ENCODE measurements at regions not wholly inside any gene's neighbourhood (a gene's known extent, or its start where the extent isn't known, plus 50 kb on each side); places are given as distances from the start of the nearest gene placed in this dataset.

DNA sequence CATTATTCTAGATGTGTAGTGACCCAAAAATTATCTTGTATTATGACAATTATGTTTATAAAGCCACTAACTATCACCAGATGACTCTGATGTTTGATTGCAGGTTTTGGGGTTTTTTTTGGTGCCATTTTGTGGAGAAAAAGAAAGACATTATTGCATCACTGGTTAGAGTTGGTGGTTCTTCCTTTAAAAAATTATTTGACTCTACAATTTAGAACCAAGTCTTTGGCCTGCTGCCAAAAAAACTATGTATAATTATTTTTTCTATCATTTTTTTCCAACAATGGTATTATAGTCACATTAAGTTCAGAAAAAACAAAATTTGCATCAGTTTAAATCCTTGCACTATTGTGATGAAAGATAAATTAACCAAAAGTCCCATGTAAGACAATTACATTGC, 258.6 kb upstream of the GRM7 start:
- TF ChIP-seq, protein P1, sequence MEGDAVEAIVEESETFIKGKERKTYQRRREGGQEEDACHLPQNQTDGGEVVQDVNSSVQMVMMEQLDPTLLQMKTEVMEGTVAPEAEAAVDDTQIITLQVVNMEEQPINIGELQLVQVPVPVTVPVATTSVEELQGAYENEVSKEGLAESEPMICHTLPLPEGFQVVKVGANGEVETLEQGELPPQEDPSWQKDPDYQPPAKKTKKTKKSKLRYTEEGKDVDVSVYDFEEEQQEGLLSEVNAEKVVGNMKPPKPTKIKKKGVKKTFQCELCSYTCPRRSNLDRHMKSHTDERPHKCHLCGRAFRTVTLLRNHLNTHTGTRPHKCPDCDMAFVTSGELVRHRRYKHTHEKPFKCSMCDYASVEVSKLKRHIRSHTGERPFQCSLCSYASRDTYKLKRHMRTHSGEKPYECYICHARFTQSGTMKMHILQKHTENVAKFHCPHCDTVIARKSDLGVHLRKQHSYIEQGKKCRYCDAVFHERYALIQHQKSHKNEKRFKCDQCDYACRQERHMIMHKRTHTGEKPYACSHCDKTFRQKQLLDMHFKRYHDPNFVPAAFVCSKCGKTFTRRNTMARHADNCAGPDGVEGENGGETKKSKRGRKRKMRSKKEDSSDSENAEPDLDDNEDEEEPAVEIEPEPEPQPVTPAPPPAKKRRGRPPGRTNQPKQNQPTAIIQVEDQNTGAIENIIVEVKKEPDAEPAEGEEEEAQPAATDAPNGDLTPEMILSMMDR (IDR thresholded peaks at IDR 0.05; ENCODE audit: unreplicated experiment in 3 of 3), result no peak
- no peaks in the 10 kb centered on the region for H3K4me1 Mint-ChIP-seq
- no peaks in the 10 kb centered on the region for H3K9me3 Mint-ChIP-seq
- H3K27me3 Mint-ChIP-seq (ENCODE audit: low read depth), result no peaks in the 10 kb centered on the region
- H3K36me3 Mint-ChIP-seq (ENCODE audit: low read depth), result no peaks in the 10 kb centered on the region
- H3K4me3 Mint-ChIP-seq, result no peak overlapping the region
- no peak overlapping the region for H3K27ac Mint-ChIP-seq

- H3K27me3 Mint-ChIP-seq (ENCODE audit: low read depth), result no peaks in the 10 kb centered on the region
- H3K27ac Mint-ChIP-seq, result no peak overlapping the region
- H3K9me3 Mint-ChIP-seq, result no peaks in the 10 kb centered on the region
- TF ChIP-seq, protein P1 (IDR thresholded peaks at IDR 0.05; ENCODE audit: unreplicated experiment in 3 of 3), result no peak
- no peaks in the 10 kb centered on the region for H3K4me1 Mint-ChIP-seq
- H3K4me3 Mint-ChIP-seq, result no peak overlapping the region
- no peaks in the 10 kb centered on the region for H3K36me3 Mint-ChIP-seq (ENCODE audit: low read depth)
Measured at GRCh38 chr3:6605227-6605626, 255.7 kb upstream of the GRM7 start.

- Mint-ChIP-seq H3K27me3 (ENCODE audit: low read depth) (no peaks in the 10 kb centered on the region), H3K4me3 (no peak overlapping the region), H3K36me3 (ENCODE audit: low read depth) (no peaks in the 10 kb centered on the region), H3K27ac (no peak overlapping the region), H3K9me3 (no peaks in the 10 kb centered on the region), H3K4me1 (no peaks in the 10 kb centered on the region)
- TF ChIP-seq, protein P1 (IDR thresholded peaks at IDR 0.05; ENCODE audit: unreplicated experiment in 3 of 3), result no peak
Measured at GRCh38 chr3:6608843-6609242, 252.1 kb upstream of the GRM7 start.

- no peak overlapping the region for H3K27ac Mint-ChIP-seq
- H3K36me3 Mint-ChIP-seq (ENCODE audit: low read depth), result no peaks in the 10 kb centered on the region
- H3K4me1 Mint-ChIP-seq, result no peaks in the 10 kb centered on the region
- H3K4me3 Mint-ChIP-seq, result no peak overlapping the region
- TF ChIP-seq, protein P1 (IDR thresholded peaks at IDR 0.05; ENCODE audit: unreplicated experiment in 3 of 3), result no peak
- H3K9me3 Mint-ChIP-seq, result no peaks in the 10 kb centered on the region
- H3K27me3 Mint-ChIP-seq (ENCODE audit: low read depth), result no peaks in the 10 kb centered on the region
Measured at GRCh38 chr3:6612034-6612616, 248.8 kb upstream of the GRM7 start.

GRCh38 chr3:6622260-6622659, 238.7 kb upstream of the GRM7 start:
- Mint-ChIP-seq H3K4me1 (no peaks in the 10 kb centered on the region), H3K27me3 (ENCODE audit: low read depth) (no peaks in the 10 kb centered on the region), H3K4me3 (no peak overlapping the region), H3K27ac (no peak overlapping the region), H3K9me3 (no peaks in the 10 kb centered on the region), H3K36me3 (ENCODE audit: low read depth) (no peaks in the 10 kb centered on the region)
- TF ChIP-seq, protein P1 (IDR thresholded peaks at IDR 0.05; ENCODE audit: unreplicated experiment in 3 of 3), result no peak

DNA sequence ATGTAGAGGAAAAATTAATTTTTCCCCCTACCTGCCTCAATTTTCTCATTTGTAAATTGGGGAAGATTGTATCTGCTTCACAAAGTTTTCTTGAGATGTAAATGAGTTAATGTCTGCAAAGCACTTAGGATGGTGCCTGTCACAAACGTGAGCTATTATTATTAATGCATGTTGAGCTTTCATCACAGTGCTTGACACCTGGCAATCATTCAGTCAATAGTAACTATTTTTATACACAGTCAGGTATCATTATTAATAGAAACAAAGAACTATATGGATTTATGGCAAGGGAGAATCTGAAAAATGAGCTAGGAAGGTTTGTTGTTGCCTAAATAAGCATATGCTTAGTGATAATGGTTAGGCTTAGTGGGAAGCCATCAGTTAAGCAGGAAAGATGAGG, 238.2 kb upstream of the GRM7 start:
- Mint-ChIP-seq H3K9me3 (no peaks in the 10 kb centered on the region), H3K36me3 (ENCODE audit: low read depth) (no peaks in the 10 kb centered on the region)

More for the DNA sequence above, 238.2 kb upstream of the GRM7 start:
- Mint-ChIP-seq H3K27me3 (ENCODE audit: low read depth) (no peaks in the 10 kb centered on the region), H3K27ac (no peak overlapping the region), H3K4me1 (no peaks in the 10 kb centered on the region), H3K4me3 (no peak overlapping the region)
- TF ChIP-seq, protein P1 (IDR thresholded peaks at IDR 0.05; ENCODE audit: unreplicated experiment in 3 of 3), result no peak
